GM23248 (cell line): ENCODE measurements at regions not wholly inside any gene's neighbourhood (a gene's known extent, or its start where the extent isn't known, plus 50 kb on each side); places are given as distances from the start of the nearest gene placed in this dataset.

Experiments used
- DNase-seq: peaks from one replicate; pipeline ENCODE4 v3.0.0-alpha.2; 2015
- H2AFZ ChIP-seq: fragments of 200-600 bp; sonication (generic); 2 replicates; pipeline ENCODE4 v1.6.1; 2016; ENCODE audit warnings: antibody characterized with exemption
- H3F3A ChIP-seq: fragments of 200-600 bp; sonication (generic); 2 replicates; pipeline ENCODE4 v1.6.1; 2016; ENCODE audit warnings: mild to moderate bottlenecking, antibody characterized with exemption, mixed run types; ENCODE audit not compliant: insufficient read depth
- H3K27ac ChIP-seq: fragments of 200-600 bp; sonication (generic); 2 replicates; pipeline ENCODE4 v1.5.1; 2016; ENCODE audit warnings: mild to moderate bottlenecking
- H3K27me3 ChIP-seq: fragments of 200-600 bp; sonication (generic); replicated peaks from 2 replicates; pipeline ENCODE4 v1.6.1; 2016; ENCODE audit warnings: mild to moderate bottlenecking; ENCODE audit not compliant: insufficient read depth
- H3K36me3 ChIP-seq: fragments of 200-600 bp; sonication (generic); 2 replicates; pipeline ENCODE4 v1.6.1; 2016; ENCODE audit warnings: low read depth, mild to moderate bottlenecking
- H3K4me1 ChIP-seq: fragments of 200-600 bp; sonication (generic); 2 replicates; pipeline ENCODE4 v1.6.1; 2016; ENCODE audit warnings: mild to moderate bottlenecking; ENCODE audit not compliant: insufficient read depth
- H3K4me2 ChIP-seq: fragments of 200-600 bp; sonication (generic); one replicate; pipeline ENCODE4 v1.6.1; 2016; ENCODE audit warnings: mild to moderate bottlenecking; ENCODE audit not compliant: unreplicated experiment
- H3K4me3 ChIP-seq: fragments of 200-600 bp; sonication (generic); 2 replicates; pipeline ENCODE4 v1.5.1; 2016; ENCODE audit warnings: mild to moderate bottlenecking
- H3K79me2 ChIP-seq: fragments of 200-600 bp; sonication (generic); 2 replicates; pipeline ENCODE4 v1.6.1; 2016; ENCODE audit warnings: mild to moderate bottlenecking; ENCODE audit not compliant: insufficient read depth
- H3K9ac ChIP-seq: fragments of 200-600 bp; sonication (generic); 2 replicates; pipeline ENCODE4 v1.6.1; 2016; ENCODE audit warnings: mild to moderate bottlenecking
- H3K9me2 ChIP-seq: fragments of 200-600 bp; sonication (generic); 2 replicates; pipeline ENCODE4 v1.6.1; 2016; ENCODE audit warnings: mixed run types, mild to moderate bottlenecking, moderate library complexity; ENCODE audit not compliant: insufficient read depth
- H3K9me3 ChIP-seq: fragments of 200-600 bp; sonication (generic); one replicate; pipeline ENCODE4 v1.6.1; 2017; ENCODE audit warnings: low read depth
- H4K20me1 ChIP-seq: fragments of 200-600 bp; sonication (generic); 2 replicates; pipeline ENCODE4 v1.6.0; 2016; ENCODE audit not compliant: insufficient read depth
- EZH2 ChIP-seq: fragments of 200-600 bp; sonication (generic); IDR thresholded peaks from 2 replicates; pipeline ENCODE4 v1.6.1; 2018; ENCODE audit warnings: antibody characterized with exemption, mild to moderate bottlenecking; ENCODE audit not compliant: insufficient read depth, poor library complexity, severe bottlenecking
- EZH2phosphoT487 ChIP-seq: fragments of 200-600 bp; sonication (generic); IDR thresholded peaks from 2 replicates; pipeline ENCODE4 v1.6.1; 2018; ENCODE audit warnings: antibody characterized with exemption, moderate library complexity, mild to moderate bottlenecking, low read depth; ENCODE audit not compliant: insufficient read depth
- WGBS, 2 experiments: methylation state at CpG; one replicate each; pipeline ENCODE4 v1.1.6; 2015 to 2017; ENCODE audit warnings: low lambda C conversion rate in 2 of 2, low coverage in 1 of 2; ENCODE audit errors: missing lambda C conversion rate in 2 of 2; 5-methylcytosine and 5-hydroxymethylcytosine counted together
- in situ Hi-C: fragments of 300-500 bp; cut with MboI; formaldehyde crosslinking; loops from 2 replicates; pipeline ENCODE4 v1.15.0; 2020

GRCh38 chr13:73189776-73190175 lies 131.0 kb downstream of the KLF5 start:
- Histone ChIP-seq H3K4me3 (no peak overlapping the region), H3F3A (no peaks in the 10 kb centered on the region), H3K36me3 (no peaks in the 10 kb centered on the region), H4K20me1 (no peaks in the 10 kb centered on the region), H3K27me3 (no peaks in the 10 kb centered on the region), H2AFZ (no peak overlapping the region), H3K4me2 (peak overlapping the region; percentile 16), H3K9ac (no peak overlapping the region), H3K27ac (no peak overlapping the region), H3K9me3 (no peaks in the 10 kb centered on the region), H3K79me2 (no peaks in the 10 kb centered on the region), H3K9me2 (no peaks in the 10 kb centered on the region), H3K4me1 (0 out of 2 replicates have a peak, but pooled peaks cover 5% of the 10 kb centered on the region)
- DNase-seq = no peak
- TF ChIP-seq EZH2phosphoT487 = no peak
- TF ChIP-seq EZH2 = no peak
- WGBS, 2 experiments = 53 to 54% methylated on average over 8 of the region's 8 CpGs
- in situ Hi-C loops = no loop called here

- Histone ChIP-seq H3K4me3 (no peak overlapping the region), H3K9me3 (no peaks in the 10 kb centered on the region), H3K9me2 (no peaks in the 10 kb centered on the region), H3K27ac (no peak overlapping the region), H4K20me1 (no peaks in the 10 kb centered on the region), H3K9ac (no peak overlapping the region), H3F3A (no peaks in the 10 kb centered on the region), H3K4me1 (0 out of 2 replicates have a peak, but pooled peaks cover 5% of the 10 kb centered on the region), H3K79me2 (no peaks in the 10 kb centered on the region), H3K4me2 (no peak overlapping the region), H2AFZ (no peak overlapping the region), H3K36me3 (no peaks in the 10 kb centered on the region), H3K27me3 (no peaks in the 10 kb centered on the region)
- TF ChIP-seq EZH2 = no peak
- DNase-seq = no peak
- in situ Hi-C loops = no loop called here
- 51 to 53% methylated on average over 2 of the region's 2 CpGs for WGBS, 2 experiments
Observed at GRCh38 chr13:73189362-73189761, 130.6 kb downstream of the KLF5 start.

- H3K79me2 ChIP-seq = no peaks in the 10 kb centered on the region
- no peak overlapping the region for H3K4me2 ChIP-seq
- H3K9ac ChIP-seq = no peak overlapping the region
- TF ChIP-seq EZH2phosphoT487 (no peak), EZH2 (no peak)
- H3K36me3 ChIP-seq = no peaks in the 10 kb centered on the region
- H3K4me3 ChIP-seq = no peak overlapping the region
- H3K27me3 ChIP-seq = no peaks in the 10 kb centered on the region
- H3K9me3 ChIP-seq = no peaks in the 10 kb centered on the region
- no peaks in the 10 kb centered on the region for H3F3A ChIP-seq
- H3K9me2 ChIP-seq = no peaks in the 10 kb centered on the region
- in situ Hi-C loops = no loop called here
- no peak overlapping the region for H2AFZ ChIP-seq
- WGBS, 2 experiments = 80 to 86% methylated on average over 4 of the region's 4 CpGs
- 0 out of 2 replicates have a peak, but pooled peaks cover 5% of the 10 kb centered on the region for H3K4me1 ChIP-seq
- no peaks in the 10 kb centered on the region for H4K20me1 ChIP-seq
- peak; percentile 26 for DNase-seq
- no peak overlapping the region for H3K27ac ChIP-seq
Observed at GRCh38 chr13:73187106-73187505, 128.3 kb downstream of the KLF5 start.

- TF ChIP-seq EZH2 (no peak), EZH2phosphoT487 (no peak)
- Histone ChIP-seq H3K9me2 (no peaks in the 10 kb centered on the region), H3K27me3 (no peaks in the 10 kb centered on the region), H4K20me1 (no peaks in the 10 kb centered on the region), H3K27ac (no peak overlapping the region), H3K4me1 (no peaks in the 10 kb centered on the region), H3K79me2 (no peaks in the 10 kb centered on the region), H3K9me3 (no peaks in the 10 kb centered on the region), H3K4me2 (no peak overlapping the region), H2AFZ (no peak overlapping the region), H3K9ac (no peak overlapping the region), H3K36me3 (no peaks in the 10 kb centered on the region), H3F3A (no peaks in the 10 kb centered on the region), H3K4me3 (no peak overlapping the region)
- in situ Hi-C loops = no loop called here
- DNase-seq = no peak
- 75 to 81% methylated on average over 6 of the region's 6 CpGs for whole genome bisulfite sequencing, 2 experiments
Observed at GRCh38 chr13:73179650-73180274, 121.0 kb downstream of the KLF5 start.
